ENCODE measurements at regions not wholly inside any gene's neighbourhood (a gene's known extent, or its start where the extent isn't known, plus 50 kb on each side); places are given as distances from the start of the nearest gene placed in this dataset.

DNA sequence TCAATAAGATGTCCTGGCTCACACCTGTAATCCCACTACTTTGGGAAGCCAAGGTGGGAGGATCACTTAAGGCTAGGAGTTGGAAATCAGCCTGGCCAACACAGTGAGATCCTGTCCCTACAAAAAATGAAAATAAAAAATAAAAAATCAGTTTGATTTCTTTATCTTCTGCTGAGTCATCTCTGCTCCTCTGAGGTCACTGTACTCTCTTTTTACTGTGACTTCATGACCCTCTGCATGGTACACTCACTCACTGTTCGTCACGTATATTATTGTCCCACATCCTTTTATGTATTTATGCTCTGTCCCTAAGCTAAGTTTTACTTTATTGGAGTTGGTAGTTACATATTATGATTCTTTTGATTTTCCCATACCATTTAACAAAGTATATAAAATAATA is 333.3 kb downstream of the PCDH7 start:
- no peaks in the 10 kb centered on the region for H3K79me2 ChIP-seq (ENCODE audit: insufficient read depth, low read length)
- no peaks in the 10 kb centered on the region for H3K4me1 ChIP-seq (ENCODE audit: insufficient read depth, low read length, poor library complexity, severe bottlenecking)
- H2AFZ ChIP-seq (ENCODE audit: low read length): no peak overlapping the region
- no peak overlapping the region for H3K4me2 ChIP-seq (ENCODE audit: low read depth, low read length, poor library complexity, severe bottlenecking)
- H3K9me3 ChIP-seq (ENCODE audit: insufficient read depth, low read depth, low read length): no peaks in the 10 kb centered on the region
- H3K4me3 ChIP-seq (ENCODE audit: low read length, poor library complexity, severe bottlenecking): no peak overlapping the region
- H3K27me3 ChIP-seq (ENCODE audit: insufficient read depth, low read length, poor library complexity, severe bottlenecking): no peaks in the 10 kb centered on the region
- no peaks in the 10 kb centered on the region for H4K20me1 ChIP-seq (ENCODE audit: insufficient read depth, low read length, poor library complexity, severe bottlenecking)
- TF ChIP-seq EZH2phosphoT487 (IDR thresholded peaks at IDR 0.05; ENCODE audit: borderline replicate concordance): no peak
- TF ChIP-seq, protein P1, sequence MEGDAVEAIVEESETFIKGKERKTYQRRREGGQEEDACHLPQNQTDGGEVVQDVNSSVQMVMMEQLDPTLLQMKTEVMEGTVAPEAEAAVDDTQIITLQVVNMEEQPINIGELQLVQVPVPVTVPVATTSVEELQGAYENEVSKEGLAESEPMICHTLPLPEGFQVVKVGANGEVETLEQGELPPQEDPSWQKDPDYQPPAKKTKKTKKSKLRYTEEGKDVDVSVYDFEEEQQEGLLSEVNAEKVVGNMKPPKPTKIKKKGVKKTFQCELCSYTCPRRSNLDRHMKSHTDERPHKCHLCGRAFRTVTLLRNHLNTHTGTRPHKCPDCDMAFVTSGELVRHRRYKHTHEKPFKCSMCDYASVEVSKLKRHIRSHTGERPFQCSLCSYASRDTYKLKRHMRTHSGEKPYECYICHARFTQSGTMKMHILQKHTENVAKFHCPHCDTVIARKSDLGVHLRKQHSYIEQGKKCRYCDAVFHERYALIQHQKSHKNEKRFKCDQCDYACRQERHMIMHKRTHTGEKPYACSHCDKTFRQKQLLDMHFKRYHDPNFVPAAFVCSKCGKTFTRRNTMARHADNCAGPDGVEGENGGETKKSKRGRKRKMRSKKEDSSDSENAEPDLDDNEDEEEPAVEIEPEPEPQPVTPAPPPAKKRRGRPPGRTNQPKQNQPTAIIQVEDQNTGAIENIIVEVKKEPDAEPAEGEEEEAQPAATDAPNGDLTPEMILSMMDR (conservative IDR thresholded peaks at IDR 0.05; ENCODE audit: low read length): no peak
- no peaks in the 10 kb centered on the region for H3K36me3 ChIP-seq (ENCODE audit: insufficient read depth, low read length)
- no peak overlapping the region for H3K9ac ChIP-seq (ENCODE audit: low read depth, low read length, poor library complexity, severe bottlenecking)
- H3F3A ChIP-seq (ENCODE audit: low read depth): no peaks in the 10 kb centered on the region
- no peaks in the 10 kb centered on the region for H3K9me2 ChIP-seq (replicated peaks; ENCODE audit: low read depth, low read length)

DNA sequence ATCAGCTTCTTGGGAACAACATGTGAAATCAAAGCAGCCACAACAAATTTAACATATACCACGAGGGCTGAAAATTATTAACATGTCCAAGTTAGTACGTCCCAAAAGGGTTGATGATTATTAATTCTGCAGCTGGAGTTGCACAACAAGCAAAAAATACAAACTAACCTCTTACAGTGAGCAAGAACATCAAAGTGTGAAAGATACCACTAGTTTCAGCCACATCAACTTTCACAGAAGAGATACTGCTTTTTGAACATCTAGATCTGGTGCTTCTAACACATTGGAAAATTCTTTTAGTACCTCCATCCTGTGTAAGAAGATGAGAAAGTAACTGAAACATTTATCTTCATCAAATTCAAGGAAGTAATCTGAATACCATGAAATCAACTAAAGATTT is 334.1 kb downstream of the PCDH7 start:
- Histone ChIP-seq H3K4me1 (ENCODE audit: insufficient read depth, low read length, poor library complexity, severe bottlenecking) (no peaks in the 10 kb centered on the region), H3K9me3 (ENCODE audit: insufficient read depth, low read depth, low read length) (no peaks in the 10 kb centered on the region), H3K9ac (ENCODE audit: low read depth, low read length, poor library complexity, severe bottlenecking) (no peak overlapping the region), H4K20me1 (ENCODE audit: insufficient read depth, low read length, poor library complexity, severe bottlenecking) (no peaks in the 10 kb centered on the region), H2AFZ (ENCODE audit: low read length) (no peak overlapping the region), H3K79me2 (ENCODE audit: insufficient read depth, low read length) (no peaks in the 10 kb centered on the region), H3K27me3 (ENCODE audit: insufficient read depth, low read length, poor library complexity, severe bottlenecking) (no peaks in the 10 kb centered on the region), H3K4me3 (ENCODE audit: low read length, poor library complexity, severe bottlenecking) (no peak overlapping the region), H3F3A (ENCODE audit: low read depth) (no peaks in the 10 kb centered on the region), H3K9me2 (replicated peaks; ENCODE audit: low read depth, low read length) (no peaks in the 10 kb centered on the region), H3K4me2 (ENCODE audit: low read depth, low read length, poor library complexity, severe bottlenecking) (no peak overlapping the region), H3K36me3 (ENCODE audit: insufficient read depth, low read length) (no peaks in the 10 kb centered on the region)
- TF ChIP-seq, protein P1 (conservative IDR thresholded peaks at IDR 0.05; ENCODE audit: low read length): no peak
- no peak for TF ChIP-seq EZH2phosphoT487 (IDR thresholded peaks at IDR 0.05; ENCODE audit: borderline replicate concordance)

DNA sequence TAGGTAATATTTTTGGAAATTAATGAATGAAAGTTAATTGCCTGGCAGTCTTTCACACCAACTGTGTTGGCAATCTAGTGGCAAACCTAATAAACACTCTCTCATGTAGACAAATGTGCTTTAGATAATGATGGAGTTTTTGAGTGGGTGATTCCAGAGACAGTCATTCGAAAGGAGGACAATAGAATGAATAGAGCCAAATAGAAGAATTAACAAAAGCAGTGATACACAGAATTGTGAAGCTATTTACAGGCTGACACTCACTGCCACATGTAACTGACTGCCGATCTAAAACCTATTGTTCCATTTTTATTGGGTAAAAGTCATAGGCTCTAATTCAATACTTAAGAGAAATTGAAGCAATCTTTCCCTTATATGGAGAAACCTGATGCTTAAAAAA is 338.5 kb downstream of the PCDH7 start:
- Histone ChIP-seq H3F3A (ENCODE audit: low read depth) (no peaks in the 10 kb centered on the region), H3K9me2 (replicated peaks; ENCODE audit: low read depth, low read length) (no peaks in the 10 kb centered on the region), H3K79me2 (ENCODE audit: insufficient read depth, low read length) (no peaks in the 10 kb centered on the region), H3K9ac (ENCODE audit: low read depth, low read length, poor library complexity, severe bottlenecking) (no peak overlapping the region), H4K20me1 (ENCODE audit: insufficient read depth, low read length, poor library complexity, severe bottlenecking) (no peaks in the 10 kb centered on the region), H2AFZ (ENCODE audit: low read length) (no peak overlapping the region), H3K36me3 (ENCODE audit: insufficient read depth, low read length) (no peaks in the 10 kb centered on the region), H3K27me3 (ENCODE audit: insufficient read depth, low read length, poor library complexity, severe bottlenecking) (no peaks in the 10 kb centered on the region), H3K4me1 (ENCODE audit: insufficient read depth, low read length, poor library complexity, severe bottlenecking) (no peaks in the 10 kb centered on the region), H3K4me2 (ENCODE audit: low read depth, low read length, poor library complexity, severe bottlenecking) (no peak overlapping the region), H3K9me3 (ENCODE audit: insufficient read depth, low read depth, low read length) (no peaks in the 10 kb centered on the region), H3K4me3 (ENCODE audit: low read length, poor library complexity, severe bottlenecking) (no peak overlapping the region)
- no peak for TF ChIP-seq EZH2phosphoT487 (IDR thresholded peaks at IDR 0.05; ENCODE audit: borderline replicate concordance)
- TF ChIP-seq, protein P1 (conservative IDR thresholded peaks at IDR 0.05; ENCODE audit: low read length): no peak

Data from Loucy (cell line).